IgD-negative memory B cell (primary cell): ENCODE measurements at regions not wholly inside any gene's neighbourhood (a gene's known extent, or its start where the extent isn't known, plus 50 kb on each side); places are given as distances from the start of the nearest gene placed in this dataset.
"Not testable (repeated sequence)": the region's sequence is repeated elsewhere in the genome, so short reads cannot be mapped to it uniquely, and the experiment has no call there.

Experiments
- H3K27ac Mint-ChIP-seq, 3 donors: one replicate each; pipeline ENCODE4 v1.8.0; 2020 to 2022; ENCODE audit warnings: mild to moderate bottlenecking in 3 of 3, mixed read lengths in 3 of 3, moderate library complexity in 1 of 3
- H3K27me3 Mint-ChIP-seq: one replicate; pipeline ENCODE4 v1.8.0; 2021; ENCODE audit warnings: mixed read lengths
- H3K36me3 Mint-ChIP-seq: one replicate; pipeline ENCODE4 v1.8.0; 2020; ENCODE audit warnings: mild to moderate bottlenecking, mixed read lengths
- H3K4me1 Mint-ChIP-seq, 3 donors: one replicate each; pipeline ENCODE4 v1.8.0; 2020 to 2022; ENCODE audit warnings: mixed read lengths in 3 of 3, mild to moderate bottlenecking in 1 of 3
- H3K4me3 Mint-ChIP-seq, 4 donors: one replicate each; pipeline ENCODE4 v1.8.0; 2020 to 2022; ENCODE audit warnings: mild to moderate bottlenecking in 4 of 4, mixed read lengths in 4 of 4, moderate library complexity in 3 of 4
- H3K9me3 Mint-ChIP-seq, 3 donors: one replicate each; pipeline ENCODE4 v1.8.0; 2020 to 2021; ENCODE audit warnings: mixed read lengths in 3 of 3, mild to moderate bottlenecking in 1 of 3

DNA sequence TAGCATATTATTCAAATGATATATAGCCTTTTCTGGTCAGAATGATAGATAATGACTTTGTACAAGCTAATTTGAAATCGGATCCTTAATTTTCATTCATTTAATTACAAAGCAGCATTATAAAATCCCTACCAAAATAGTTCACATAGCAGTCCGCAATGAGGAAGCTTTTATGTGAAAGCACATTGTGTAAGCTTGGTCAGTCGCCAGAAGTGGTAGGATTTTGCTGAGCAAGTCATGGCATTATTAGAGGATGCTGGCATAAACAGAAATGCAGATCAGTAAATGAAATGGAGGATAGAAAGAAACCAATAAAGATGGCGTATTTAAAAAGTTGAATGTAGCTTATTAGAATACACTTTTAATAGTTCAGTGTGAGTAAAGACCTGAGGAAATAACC lies 93.2 kb upstream of the DIAPH2 start:
- peaks cover 0 to 6% (median 0%) of the 10 kb centered on the region in 3 donors for H3K9me3 Mint-ChIP-seq
- H3K4me1 Mint-ChIP-seq = no peaks in the 10 kb centered on the region
- no peaks in the 10 kb centered on the region for H3K27me3 Mint-ChIP-seq
- H3K27ac Mint-ChIP-seq = no peak overlapping the region
- no peak overlapping the region for H3K4me3 Mint-ChIP-seq
- no peaks in the 10 kb centered on the region for H3K36me3 Mint-ChIP-seq

DNA sequence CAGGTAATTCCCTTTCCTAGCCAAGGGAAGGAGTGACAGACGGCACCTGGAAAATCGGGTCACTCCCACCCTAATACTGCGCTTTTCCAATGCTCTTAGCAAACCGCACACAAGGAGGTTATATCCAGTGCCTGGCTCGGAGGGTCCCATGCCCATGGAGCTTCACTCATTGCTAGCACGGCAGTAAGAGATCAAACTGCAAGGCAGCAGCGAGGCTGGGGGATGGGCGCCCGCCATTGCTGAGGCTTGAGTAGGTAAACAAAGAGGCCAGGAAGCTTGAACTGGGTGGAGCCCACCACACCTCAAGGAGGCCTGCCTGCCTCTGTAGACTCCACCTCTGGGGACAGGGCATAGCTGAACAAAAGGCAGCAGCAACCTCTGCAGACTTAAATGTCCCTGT lies 86.8 kb upstream of the DIAPH2 start:
- not testable (repeated sequence) for H3K36me3 Mint-ChIP-seq, H3K4me1 Mint-ChIP-seq, H3K9me3 Mint-ChIP-seq, H3K27me3 Mint-ChIP-seq, H3K27ac Mint-ChIP-seq, H3K4me3 Mint-ChIP-seq

DNA sequence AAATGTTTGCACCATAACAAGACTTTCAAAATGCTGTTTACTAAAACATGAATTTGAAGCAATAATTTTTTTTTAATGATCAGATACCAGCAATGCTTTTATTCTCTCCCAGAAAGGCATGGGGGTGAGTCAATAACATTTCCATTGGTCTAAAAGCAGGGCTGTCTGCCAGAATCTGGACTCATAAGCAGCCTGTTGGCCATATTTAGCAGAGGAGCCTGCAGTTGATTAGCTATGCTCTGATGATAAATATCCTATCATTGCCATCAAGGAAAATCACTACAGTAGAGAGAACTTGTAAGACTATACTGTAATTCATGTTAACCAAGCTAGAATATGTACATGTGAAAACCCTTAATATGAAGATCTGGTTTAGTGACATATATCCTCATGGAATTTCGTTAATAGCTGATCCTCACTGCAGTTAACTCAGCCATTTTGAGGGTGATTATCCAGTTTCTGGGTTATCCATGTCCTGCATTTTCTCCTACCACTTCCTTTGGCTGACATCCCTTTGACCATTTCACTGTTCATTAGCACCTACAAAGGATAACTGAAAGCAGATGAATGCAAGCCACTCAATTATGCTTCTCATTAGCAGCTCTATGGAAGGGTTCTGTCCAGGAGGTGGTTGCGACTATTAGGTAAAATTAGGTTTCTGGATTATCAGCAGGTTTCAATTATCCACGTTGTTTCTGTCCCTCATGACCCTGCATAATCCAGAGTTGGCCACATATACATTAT lies 72.9 kb upstream of the DIAPH2 start:
- H3K4me3 Mint-ChIP-seq = no peak overlapping the region

DNA sequence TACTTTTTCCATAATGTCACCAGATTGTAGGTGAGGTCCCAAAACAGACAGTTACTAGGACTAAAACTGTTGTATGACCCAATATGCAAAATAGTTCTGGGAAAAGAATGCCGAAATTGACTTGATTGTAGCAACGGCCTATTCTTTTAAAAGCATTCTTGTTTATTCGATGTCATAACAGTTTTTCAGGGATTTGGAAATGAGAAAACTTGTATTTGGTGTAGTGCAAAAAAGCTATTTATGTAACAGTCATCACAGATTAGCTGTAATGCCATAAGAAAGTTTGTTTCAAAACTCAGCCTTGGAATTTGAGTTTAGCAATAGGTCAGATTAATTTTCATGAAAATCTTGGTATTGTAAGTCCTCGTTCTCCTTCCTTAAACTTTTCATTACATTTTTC lies 69.2 kb upstream of the DIAPH2 start:
- peaks cover 0 to 7% (median 7%) of the 10 kb centered on the region in 3 donors for H3K9me3 Mint-ChIP-seq
- no peak overlapping the region for H3K27ac Mint-ChIP-seq
- H3K4me3 Mint-ChIP-seq = no peak overlapping the region
- H3K36me3 Mint-ChIP-seq = no peaks in the 10 kb centered on the region
- H3K4me1 Mint-ChIP-seq = no peaks in the 10 kb centered on the region
- H3K27me3 Mint-ChIP-seq = peaks cover 1% of the 10 kb centered on the region

More for the DNA sequence above, 72.9 kb upstream of the DIAPH2 start:
- Mint-ChIP-seq H3K27me3 (peaks cover 1% of the 10 kb centered on the region), H3K9me3 (peaks cover 0 to 2% (median 0%) of the 10 kb centered on the region in 3 donors), H3K27ac (no peak overlapping the region), H3K36me3 (no peaks in the 10 kb centered on the region), H3K4me1 (no peaks in the 10 kb centered on the region)

DNA sequence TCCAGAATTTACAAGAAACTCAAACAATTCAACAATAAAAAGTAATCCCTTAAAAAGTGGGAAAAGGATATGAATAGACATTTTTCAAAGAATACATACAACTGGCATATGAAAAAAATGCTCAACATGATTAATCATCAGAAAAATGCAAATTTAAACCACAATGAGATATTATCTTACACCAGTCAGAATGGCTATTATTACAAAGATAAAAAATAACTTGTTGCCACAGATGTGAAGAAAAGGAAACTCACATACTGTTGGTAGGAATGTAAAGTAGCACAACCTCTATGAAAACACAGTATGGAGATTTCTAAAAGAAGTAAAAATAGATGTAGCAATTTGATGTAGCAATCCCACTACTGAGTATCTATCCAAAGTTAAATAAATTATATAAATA lies 65.1 kb upstream of the DIAPH2 start:
- Mint-ChIP-seq H3K4me1 (no peaks in the 10 kb centered on the region), H3K36me3 (no peaks in the 10 kb centered on the region), H3K9me3 (peaks cover 0 to 7% (median 7%) of the 10 kb centered on the region in 3 donors), H3K27me3 (no peaks in the 10 kb centered on the region), H3K27ac (no peak overlapping the region), H3K4me3 (no peak overlapping the region)

DNA sequence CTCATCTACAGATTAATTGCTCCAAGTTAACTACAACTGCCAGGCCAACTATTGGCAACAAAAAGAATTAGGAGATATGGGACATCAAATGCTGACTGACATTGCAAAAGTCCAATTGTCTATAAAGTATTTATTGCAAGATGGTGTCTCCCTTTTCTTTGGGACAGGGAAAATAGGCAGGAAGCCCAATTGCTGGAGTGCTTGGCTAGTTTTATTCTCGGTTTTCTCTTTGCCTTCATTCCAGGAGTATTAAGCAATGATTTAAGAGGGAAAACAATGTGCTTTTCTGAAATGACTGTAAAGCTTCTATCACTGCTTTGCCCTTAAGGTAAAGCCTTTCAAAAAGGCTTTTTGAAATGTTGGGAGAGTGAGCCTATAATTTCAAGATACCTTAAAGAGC lies 62.8 kb upstream of the DIAPH2 start:
- no peaks in the 10 kb centered on the region for H3K36me3 Mint-ChIP-seq
- no peak overlapping the region for H3K27ac Mint-ChIP-seq
- H3K9me3 Mint-ChIP-seq = peaks cover 0 to 7% (median 7%) of the 10 kb centered on the region in 3 donors
- H3K4me1 Mint-ChIP-seq = no peaks in the 10 kb centered on the region
- no peaks in the 10 kb centered on the region for H3K27me3 Mint-ChIP-seq
- H3K4me3 Mint-ChIP-seq = no peak overlapping the region
